ENCODE measurements at regions not wholly inside any gene's neighbourhood (a gene's known extent, or its start where the extent isn't known, plus 50 kb on each side); places are given as distances from the start of the nearest gene placed in this dataset.

GRCh38 chr4:125421547-125421946 is 106.8 kb downstream of the FAT4 start:
- no peaks in the 10 kb centered on the region for H3K36me3 Mint-ChIP-seq
- DNase-seq (ENCODE audit: low spot score in 2 of 2) (no peak), ATAC-seq (no peak)
- H3K27ac Mint-ChIP-seq: no peak overlapping the region
- H3K9me3 Mint-ChIP-seq: peaks cover 8 to 11% of the 10 kb centered on the region in 2 donors

GRCh38 chr4:125423124-125423523 is 108.4 kb downstream of the FAT4 start:
- Mint-ChIP-seq H3K27ac (no peak overlapping the region), H3K36me3 (no peaks in the 10 kb centered on the region), H3K9me3 (peaks cover 8 to 11% of the 10 kb centered on the region in 2 donors)
- no peak for ATAC-seq
- no peak for DNase-seq (ENCODE audit: low spot score in 2 of 2)

GRCh38 chr4:125428832-125429231 is 114.1 kb downstream of the FAT4 start:
- ATAC-seq (no peak), DNase-seq (ENCODE audit: low spot score in 2 of 2) (no peak)
- Mint-ChIP-seq H3K27ac (no peak overlapping the region), H3K36me3 (no peaks in the 10 kb centered on the region), H3K9me3 (peaks cover 0 to 4% of the 10 kb centered on the region in 2 donors)

- no peak for ATAC-seq
- H3K27ac Mint-ChIP-seq: no peak overlapping the region
- H3K9me3 Mint-ChIP-seq: peaks cover 0 to 4% of the 10 kb centered on the region in 2 donors
- DNase-seq (ENCODE audit: low spot score in 2 of 2): no peak
- H3K36me3 Mint-ChIP-seq: no peaks in the 10 kb centered on the region
Observed at GRCh38 chr4:125430086-125430485, 115.3 kb downstream of the FAT4 start.

GRCh38 chr4:125432078-125432477 is 117.3 kb downstream of the FAT4 start:
- Mint-ChIP-seq H3K36me3 (peaks cover 0 to 5% of the 10 kb centered on the region in 2 donors), H3K27ac (no peak overlapping the region), H3K9me3 (peaks cover 10% of the 10 kb centered on the region in 2 donors)
- DNase-seq (ENCODE audit: low spot score in 2 of 2) (no peak), ATAC-seq (no peak)

- DNase-seq (ENCODE audit: low spot score in 2 of 2): no peak
- H3K27ac Mint-ChIP-seq: no peak overlapping the region
- H3K36me3 Mint-ChIP-seq: peaks cover 0 to 5% of the 10 kb centered on the region in 2 donors
- H3K9me3 Mint-ChIP-seq: peaks cover 10% of the 10 kb centered on the region in 2 donors
- no peak for ATAC-seq
Observed at GRCh38 chr4:125433453-125433852, 118.7 kb downstream of the FAT4 start.

- H3K9me3 Mint-ChIP-seq: peaks cover 10 to 13% of the 10 kb centered on the region in 2 donors
Observed at GRCh38 chr4:125434136-125434535, 119.4 kb downstream of the FAT4 start.

GRCh38 chr4:125440814-125441213 is 126.1 kb downstream of the FAT4 start:
- ATAC-seq: no peak
- peaks cover under 1 to 14% of the 10 kb centered on the region in 2 donors for H3K9me3 Mint-ChIP-seq
- H3K36me3 Mint-ChIP-seq: no peaks in the 10 kb centered on the region
- no peak for DNase-seq (ENCODE audit: low spot score in 2 of 2)
- no peak overlapping the region for H3K27ac Mint-ChIP-seq

More at GRCh38 chr4:125434136-125434535, 119.4 kb downstream of the FAT4 start:
- Mint-ChIP-seq H3K36me3 (peaks cover 0 to 5% of the 10 kb centered on the region in 2 donors), H3K27ac (no peak overlapping the region)
- DNase-seq (ENCODE audit: low spot score in 2 of 2) (no peak), ATAC-seq (no peak)

- no peaks in the 10 kb centered on the region for H3K36me3 Mint-ChIP-seq
- DNase-seq (ENCODE audit: low spot score in 2 of 2) (no peak), ATAC-seq (no peak)
- H3K27ac Mint-ChIP-seq: no peak overlapping the region
- peaks cover 0 to 6% of the 10 kb centered on the region in 2 donors for H3K9me3 Mint-ChIP-seq
Observed at GRCh38 chr4:125444166-125444565, 129.4 kb downstream of the FAT4 start.

- Mint-ChIP-seq H3K9me3 (peaks cover 0 to 5% of the 10 kb centered on the region in 2 donors), H3K27ac (no peak overlapping the region), H3K36me3 (no peaks in the 10 kb centered on the region)
- ATAC-seq (no peak), DNase-seq (ENCODE audit: low spot score in 2 of 2) (no peak)
Observed at GRCh38 chr4:125445525-125445924, 130.8 kb downstream of the FAT4 start.

GRCh38 chr4:125447551-125448290 is 133.0 kb downstream of the FAT4 start:
- H3K36me3 Mint-ChIP-seq: no peaks in the 10 kb centered on the region
- ATAC-seq: no peak

GRCh38 chr4:125456075-125456474 is 141.3 kb downstream of the FAT4 start:
- ATAC-seq: no peak
- Mint-ChIP-seq H3K36me3 (no peaks in the 10 kb centered on the region), H3K9me3 (peaks cover 4 to 9% of the 10 kb centered on the region in 2 donors)

More at GRCh38 chr4:125447551-125448290, 133.0 kb downstream of the FAT4 start:
- peaks cover 0 to 6% of the 10 kb centered on the region in 2 donors for H3K9me3 Mint-ChIP-seq
- DNase-seq (ENCODE audit: low spot score in 2 of 2): no peak
- H3K27ac Mint-ChIP-seq: no peak overlapping the region

GRCh38 chr4:125459531-125459930 is 144.8 kb downstream of the FAT4 start:
- ATAC-seq (no peak), DNase-seq (ENCODE audit: low spot score in 2 of 2) (no peak)
- Mint-ChIP-seq H3K27ac (no peak overlapping the region), H3K36me3 (no peaks in the 10 kb centered on the region), H3K9me3 (peaks cover 4 to 8% of the 10 kb centered on the region in 2 donors)

More at GRCh38 chr4:125456075-125456474, 141.3 kb downstream of the FAT4 start:
- no peak for DNase-seq (ENCODE audit: low spot score in 2 of 2)
- H3K27ac Mint-ChIP-seq: no peak overlapping the region

GRCh38 chr4:125461676-125462363 is 147.1 kb downstream of the FAT4 start:
- Mint-ChIP-seq H3K9me3 (peaks cover 4 to 8% of the 10 kb centered on the region in 2 donors), H3K36me3 (no peaks in the 10 kb centered on the region), H3K27ac (no peak overlapping the region)
- DNase-seq (ENCODE audit: low spot score in 2 of 2) (no peak), ATAC-seq (no peak)

- H3K36me3 Mint-ChIP-seq: no peaks in the 10 kb centered on the region
- no peak overlapping the region for H3K27ac Mint-ChIP-seq
- DNase-seq (ENCODE audit: low spot score in 2 of 2) (no peak), ATAC-seq (no peak)
- H3K9me3 Mint-ChIP-seq: peaks cover 3 to 8% of the 10 kb centered on the region in 2 donors
Observed at GRCh38 chr4:125464146-125464545, 149.4 kb downstream of the FAT4 start.

GRCh38 chr4:125481334-125482045 is 166.7 kb downstream of the FAT4 start:
- Mint-ChIP-seq H3K27ac (no peak overlapping the region), H3K36me3 (no peaks in the 10 kb centered on the region), H3K9me3 (peaks cover 6 to 10% of the 10 kb centered on the region in 2 donors)
- ATAC-seq: no peak
- DNase-seq (ENCODE audit: low spot score in 2 of 2): no peak

- Mint-ChIP-seq H3K36me3 (no peaks in the 10 kb centered on the region), H3K27ac (no peak overlapping the region)
Observed at GRCh38 chr4:125482822-125483221, 168.1 kb downstream of the FAT4 start.

More at GRCh38 chr4:125482822-125483221, 168.1 kb downstream of the FAT4 start:
- peaks cover 6 to 10% of the 10 kb centered on the region in 2 donors for H3K9me3 Mint-ChIP-seq
- no peak for DNase-seq (ENCODE audit: low spot score in 2 of 2)
- no peak for ATAC-seq

All from activated naive CD4-positive, alpha-beta T cell treated with anti-CD3 and anti-CD28 coated beads, Interleukin-2, amount 50 U/mL, for 72 hours (primary cell).